ENCODE measurements at regions not wholly inside any gene's neighbourhood (a gene's known extent, or its start where the extent isn't known, plus 50 kb on each side); places are given as distances from the start of the nearest gene placed in this dataset.

DNA sequence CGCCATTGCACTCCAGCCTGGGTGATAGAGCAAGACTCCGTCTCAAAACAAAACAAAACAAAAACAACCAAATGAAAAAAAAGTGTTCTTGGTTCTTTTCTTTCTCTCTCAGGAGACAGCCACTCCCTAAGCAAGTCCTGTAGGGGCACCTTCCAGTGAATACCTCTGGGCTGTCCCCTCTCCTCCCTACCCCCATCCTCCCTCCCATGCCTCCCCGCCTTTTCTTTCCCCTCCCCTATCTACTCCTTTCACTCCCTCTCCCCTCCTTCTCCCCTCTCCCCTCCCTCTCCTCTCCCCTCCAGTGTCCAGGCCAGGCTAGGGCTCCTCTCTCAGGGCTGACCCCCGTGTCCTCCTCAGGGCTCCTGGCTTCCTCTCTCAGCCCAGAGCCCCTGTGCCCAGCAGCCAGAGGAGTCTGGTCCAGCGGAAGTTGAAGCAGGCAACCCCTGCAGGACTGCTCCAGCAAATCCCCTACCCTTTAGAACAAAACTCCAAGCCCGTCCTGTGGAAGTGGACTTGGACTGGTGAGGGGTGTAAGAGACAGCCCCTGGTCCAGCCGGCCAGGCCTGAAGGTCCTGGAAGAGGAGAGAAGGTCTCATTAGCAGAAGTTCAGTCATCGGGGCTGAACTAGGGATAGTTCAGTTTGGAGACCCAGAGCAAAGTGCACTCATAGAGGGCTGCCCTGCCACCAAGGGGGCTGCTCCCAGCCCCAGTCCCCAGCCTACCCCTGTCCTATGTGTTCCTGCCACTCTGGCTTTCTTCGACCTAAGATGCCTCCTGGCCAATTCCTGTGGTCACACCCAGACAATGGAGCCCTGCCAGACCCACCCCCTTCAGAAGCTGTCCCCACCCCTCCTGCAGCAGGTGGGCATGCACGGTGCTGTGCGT lies 79.8 kb upstream of the IQSEC1 start:
- Histone ChIP-seq H3K4me1 (ENCODE audit: insufficient read depth) (no peaks in the 10 kb centered on the region), H3K36me3 (ENCODE audit: low read depth) (no peaks in the 10 kb centered on the region), H2AFZ (no peak overlapping the region), H3K9me3 (ENCODE audit: low read depth) (no peaks in the 10 kb centered on the region), H3K4me3 (no peak overlapping the region), H3K79me2 (ENCODE audit: insufficient read depth) (no peaks in the 10 kb centered on the region), H3K27ac (no peak overlapping the region), H3K9me2 (ENCODE audit: insufficient read depth) (no peaks in the 10 kb centered on the region), H3K27me3 (replicated peaks; ENCODE audit: insufficient read depth) (no peaks in the 10 kb centered on the region), H4K20me1 (ENCODE audit: insufficient read depth) (no peaks in the 10 kb centered on the region), H3F3A (ENCODE audit: insufficient read depth) (no peaks in the 10 kb centered on the region), H3K4me2 (ENCODE audit: unreplicated experiment) (no peak overlapping the region), H3K9ac (no peak overlapping the region)
- in situ Hi-C loops (cut with MboI) = no loop called here
- TF ChIP-seq EZH2phosphoT487 (IDR thresholded peaks at IDR 0.05; ENCODE audit: insufficient read depth, low read depth) (no peak), EZH2 (IDR thresholded peaks at IDR 0.05; ENCODE audit: insufficient read depth, poor library complexity, severe bottlenecking) (no peak)
- WGBS, 2 experiments (ENCODE audit: low coverage in 1 of 2, low lambda C conversion rate in 2 of 2, missing lambda C conversion rate in 2 of 2) = 29 to 31% methylated on average over 10 to 11 of the region's 11 CpGs
- no peak for DNase-seq

DNA sequence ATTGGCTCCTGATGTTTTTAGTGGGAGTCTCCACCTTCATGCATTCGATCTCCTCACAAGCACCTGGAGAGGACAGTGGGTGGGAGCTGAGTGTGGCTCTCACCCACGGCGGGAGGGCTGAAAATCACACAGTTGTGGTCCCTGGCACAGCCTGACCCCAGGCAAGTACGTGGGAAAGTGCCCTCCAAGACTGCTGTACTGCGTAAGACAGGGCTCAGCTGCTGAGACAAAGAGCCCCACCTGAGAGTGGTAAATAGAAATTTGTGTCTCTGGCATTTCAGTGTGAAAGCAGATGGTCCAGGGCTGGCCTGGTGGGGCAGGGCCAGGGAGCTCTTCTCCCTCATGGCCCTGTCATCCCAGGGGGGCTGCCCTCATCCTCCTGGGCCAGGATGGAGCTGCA lies 77.4 kb upstream of the IQSEC1 start:
- in situ Hi-C loops (cut with MboI) = no loop called here
- 33% methylated on average over 5 of the region's 5 CpGs for WGBS, 2 experiments (ENCODE audit: low coverage in 1 of 2, low lambda C conversion rate in 2 of 2, missing lambda C conversion rate in 2 of 2)
- no peaks in the 10 kb centered on the region for H3K9me2 ChIP-seq (ENCODE audit: insufficient read depth)
- no peaks in the 10 kb centered on the region for H3K27me3 ChIP-seq (replicated peaks; ENCODE audit: insufficient read depth)
- H4K20me1 ChIP-seq (ENCODE audit: insufficient read depth) = no peaks in the 10 kb centered on the region
- no peak overlapping the region for H3K4me2 ChIP-seq (ENCODE audit: unreplicated experiment)
- no peak overlapping the region for H3K4me3 ChIP-seq
- H3K9me3 ChIP-seq (ENCODE audit: low read depth) = no peaks in the 10 kb centered on the region
- no peak overlapping the region for H2AFZ ChIP-seq
- no peaks in the 10 kb centered on the region for H3K79me2 ChIP-seq (ENCODE audit: insufficient read depth)
- no peaks in the 10 kb centered on the region for H3K36me3 ChIP-seq (ENCODE audit: low read depth)
- no peak overlapping the region for H3K9ac ChIP-seq
- TF ChIP-seq EZH2 (IDR thresholded peaks at IDR 0.05; ENCODE audit: insufficient read depth, poor library complexity, severe bottlenecking) (no peak), EZH2phosphoT487 (IDR thresholded peaks at IDR 0.05; ENCODE audit: insufficient read depth, low read depth) (no peak)
- no peak for DNase-seq
- no peaks in the 10 kb centered on the region for H3K4me1 ChIP-seq (ENCODE audit: insufficient read depth)
- H3K27ac ChIP-seq = no peak overlapping the region
- no peaks in the 10 kb centered on the region for H3F3A ChIP-seq (ENCODE audit: insufficient read depth)

DNA sequence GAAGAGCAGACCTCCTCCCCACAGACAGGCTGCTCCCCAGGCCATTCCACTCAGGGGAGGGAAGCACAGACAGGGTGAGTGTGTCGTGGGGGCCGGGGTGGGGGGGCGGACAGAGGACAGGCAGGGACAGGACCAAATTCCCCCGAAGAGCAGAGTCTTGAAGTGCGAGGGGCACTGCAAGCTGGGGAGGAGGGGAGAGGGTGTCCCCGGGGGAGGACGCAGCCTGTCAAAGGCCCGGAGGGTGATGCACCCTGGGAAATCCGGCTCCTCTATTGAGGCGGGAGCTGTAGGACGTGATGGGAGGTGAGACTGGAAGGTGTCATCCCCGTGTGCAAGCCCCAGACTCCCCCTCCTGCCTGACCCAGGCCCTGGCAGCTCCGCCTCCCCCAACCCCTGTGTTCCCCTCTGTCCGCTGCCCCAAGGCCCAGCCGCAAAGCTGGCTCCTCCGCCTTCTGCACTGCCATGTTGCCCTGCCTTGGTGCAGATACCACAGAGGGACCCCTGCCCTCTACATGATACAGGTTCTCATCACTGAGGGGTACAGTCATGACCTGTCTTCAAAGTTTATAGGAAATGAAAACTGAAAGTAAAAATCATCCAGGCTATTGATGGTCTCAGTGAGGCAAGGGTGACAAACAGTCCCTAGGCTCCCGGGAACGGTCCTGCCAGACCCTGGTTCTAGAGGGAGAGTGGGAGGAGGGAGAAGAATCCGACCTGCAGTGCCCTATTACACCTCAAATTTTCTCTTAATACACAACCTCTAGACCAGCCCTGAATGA lies 76.3 kb upstream of the IQSEC1 start:
- H3K79me2 ChIP-seq (ENCODE audit: insufficient read depth) = no peaks in the 10 kb centered on the region
- no peak for TF ChIP-seq EZH2 (IDR thresholded peaks at IDR 0.05; ENCODE audit: insufficient read depth, poor library complexity, severe bottlenecking)
- TF ChIP-seq EZH2phosphoT487 (IDR thresholded peaks at IDR 0.05; ENCODE audit: insufficient read depth, low read depth) = no peak
- no peaks in the 10 kb centered on the region for H3F3A ChIP-seq (ENCODE audit: insufficient read depth)
- H3K9me3 ChIP-seq (ENCODE audit: low read depth) = no peaks in the 10 kb centered on the region
- H3K27ac ChIP-seq = no peak overlapping the region
- in situ Hi-C loops (cut with MboI) = no loop called here
- no peak overlapping the region for H3K4me3 ChIP-seq
- no peaks in the 10 kb centered on the region for H3K27me3 ChIP-seq (replicated peaks; ENCODE audit: insufficient read depth)
- no peaks in the 10 kb centered on the region for H3K36me3 ChIP-seq (ENCODE audit: low read depth)
- H3K4me1 ChIP-seq (ENCODE audit: insufficient read depth) = no peaks in the 10 kb centered on the region
- 25 to 47% methylated on average over 8 to 19 of the region's 19 CpGs for WGBS, 2 experiments (ENCODE audit: low coverage in 1 of 2, low lambda C conversion rate in 2 of 2, missing lambda C conversion rate in 2 of 2)
- H4K20me1 ChIP-seq (ENCODE audit: insufficient read depth) = no peaks in the 10 kb centered on the region
- H3K9me2 ChIP-seq (ENCODE audit: insufficient read depth) = no peaks in the 10 kb centered on the region
- H3K4me2 ChIP-seq (ENCODE audit: unreplicated experiment) = no peak overlapping the region
- DNase-seq = no peak
- H2AFZ ChIP-seq = no peak overlapping the region
- no peak overlapping the region for H3K9ac ChIP-seq

DNA sequence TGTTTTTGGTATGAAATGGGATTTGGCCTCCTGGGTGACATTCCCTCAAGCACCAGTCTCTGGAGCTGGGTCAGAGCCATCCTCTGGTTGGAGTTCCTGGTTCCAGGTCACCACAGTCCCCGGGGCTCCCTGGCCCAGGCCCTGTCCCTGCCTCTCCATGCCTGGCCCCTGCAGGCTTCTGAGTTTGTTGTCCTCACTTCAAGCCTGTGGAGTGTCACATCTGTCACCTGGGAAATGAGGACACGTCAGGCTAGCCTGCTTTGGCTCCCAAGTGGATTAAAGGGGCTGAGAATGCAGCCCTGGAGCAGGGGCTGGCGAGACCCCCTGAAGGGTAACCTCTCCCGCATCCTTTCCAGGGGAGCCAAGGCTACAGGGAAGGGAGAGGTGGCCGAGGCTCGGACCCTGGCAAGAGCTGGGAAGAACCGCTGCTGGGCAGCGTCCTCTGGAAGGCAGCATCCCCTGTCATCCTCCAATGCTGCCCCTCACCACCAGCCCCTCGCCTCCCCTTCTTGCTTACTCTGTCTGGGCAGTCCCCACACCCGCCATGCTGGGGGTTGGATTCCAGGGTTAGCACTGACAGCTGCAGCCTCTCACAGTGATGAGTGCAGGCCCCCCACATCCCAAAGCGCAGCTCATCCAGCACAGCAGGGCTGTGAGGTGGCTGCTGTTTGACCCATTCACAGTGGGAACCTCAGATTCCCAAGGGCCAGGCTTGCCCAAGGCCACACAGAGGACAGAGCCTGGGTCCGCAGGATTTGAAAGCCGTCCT lies 75.5 kb upstream of the IQSEC1 start:
- no peaks in the 10 kb centered on the region for H3F3A ChIP-seq (ENCODE audit: insufficient read depth)
- no peak overlapping the region for H3K27ac ChIP-seq
- no peaks in the 10 kb centered on the region for H3K79me2 ChIP-seq (ENCODE audit: insufficient read depth)
- H4K20me1 ChIP-seq (ENCODE audit: insufficient read depth) = no peaks in the 10 kb centered on the region
- no peak for TF ChIP-seq EZH2 (IDR thresholded peaks at IDR 0.05; ENCODE audit: insufficient read depth, poor library complexity, severe bottlenecking)
- no peak for TF ChIP-seq EZH2phosphoT487 (IDR thresholded peaks at IDR 0.05; ENCODE audit: insufficient read depth, low read depth)
- DNase-seq = no peak
- no peaks in the 10 kb centered on the region for H3K27me3 ChIP-seq (replicated peaks; ENCODE audit: insufficient read depth)
- no peaks in the 10 kb centered on the region for H3K36me3 ChIP-seq (ENCODE audit: low read depth)
- no peaks in the 10 kb centered on the region for H3K9me2 ChIP-seq (ENCODE audit: insufficient read depth)
- 25 to 35% methylated on average over 9 to 13 of the region's 13 CpGs for WGBS, 2 experiments (ENCODE audit: low coverage in 1 of 2, low lambda C conversion rate in 2 of 2, missing lambda C conversion rate in 2 of 2)
- H3K4me3 ChIP-seq = no peak overlapping the region
- no peak overlapping the region for H2AFZ ChIP-seq
- H3K9ac ChIP-seq = no peak overlapping the region
- H3K9me3 ChIP-seq (ENCODE audit: low read depth) = no peaks in the 10 kb centered on the region
- no peak overlapping the region for H3K4me2 ChIP-seq (ENCODE audit: unreplicated experiment)
- no peaks in the 10 kb centered on the region for H3K4me1 ChIP-seq (ENCODE audit: insufficient read depth)
- in situ Hi-C loops (cut with MboI) = no loop called here
